Spleen (tissue), 3 donors: ENCODE measurements at regions not wholly inside any gene's neighbourhood (a gene's known extent, or its start where the extent isn't known, plus 50 kb on each side); places are given as distances from the start of the nearest gene placed in this dataset.

Experiments
- POLR2A ChIP-seq, 3 donors: fragments of 450-650 bp; IDR thresholded peaks; one replicate each; pipeline ENCODE4 v1.5.1; 2017; ENCODE audit warnings: antibody characterized with exemption in 3 of 3, mild to moderate bottlenecking in 1 of 3
- POLR2AphosphoS5 ChIP-seq, 3 donors: sonication (generic); formaldehyde crosslinking; IDR thresholded peaks; one replicate each; pipeline ENCODE4 v1.5.1; 2017; ENCODE audit warnings: antibody characterized with exemption in 3 of 3

DNA sequence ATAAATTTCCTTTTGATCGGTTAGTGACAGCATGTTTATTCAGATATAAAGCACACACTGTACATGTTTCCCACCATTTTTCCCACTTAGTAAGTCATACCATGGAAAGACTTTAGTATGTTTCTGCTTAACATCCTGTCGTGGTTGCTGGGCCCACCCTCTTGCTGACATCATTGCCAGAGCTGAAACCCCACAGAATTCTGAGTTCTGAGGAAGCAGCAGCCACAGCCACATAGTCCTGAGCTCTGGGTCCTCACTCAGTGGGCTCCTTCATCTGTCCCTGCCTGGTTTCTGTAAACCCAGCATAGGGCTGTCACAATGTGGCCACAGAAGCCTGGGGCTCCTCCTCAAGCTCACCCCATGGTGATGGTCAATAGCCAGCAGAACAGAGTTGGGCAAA is 441.5 kb downstream of the ENC1 start:
- TF ChIP-seq POLR2AphosphoS5 (IDR thresholded peaks at IDR 0.05), result no peak
- no peak for TF ChIP-seq POLR2A (IDR thresholded peaks at IDR 0.05)
